Stimulated activated CD8-positive, alpha-beta memory T cell treated with anti-CD3 and anti-CD28 coated beads, Interleukin-2, amount 100 ng/mL, for 1 hour (primary cell): ENCODE measurements at regions not wholly inside any gene's neighbourhood (a gene's known extent, or its start where the extent isn't known, plus 50 kb on each side); places are given as distances from the start of the nearest gene placed in this dataset.
"Not testable (repeated sequence)": the region's sequence is repeated elsewhere in the genome, so short reads cannot be mapped to it uniquely, and the experiment has no call there.

ENCODE experiments used
- DNase-seq, 2 donors: peaks; one replicate each; pipeline ENCODE4 v3.0.0-alpha.2; 2020; ENCODE audit warnings: low read depth in 2 of 2

- DNase-seq: no peak
These were observed 89.1 kb upstream of the C1GALT1C1 start for GRCh38 chrX:120718969-120719368.

GRCh38 chrX:120702337-120702736, 72.5 kb upstream of the C1GALT1C1 start:
- DNase-seq: not testable (repeated sequence)

- no peak for DNase-seq
These were observed 67.2 kb upstream of the C1GALT1C1 start for GRCh38 chrX:120697053-120697452.

- no peak for DNase-seq
These were observed 62.5 kb upstream of the C1GALT1C1 start for GRCh38 chrX:120692319-120692718.

GRCh38 chrX:120690941-120691340, 61.1 kb upstream of the C1GALT1C1 start:
- no peak for DNase-seq

- no peak for DNase-seq
These were observed 60.5 kb upstream of the C1GALT1C1 start for GRCh38 chrX:120690344-120690743.

- no peak for DNase-seq
These were observed 50.2 kb upstream of the C1GALT1C1 start for GRCh38 chrX:120680090-120680489.
